SJSA1 (cell line): ENCODE measurements at regions not wholly inside any gene's neighbourhood (a gene's known extent, or its start where the extent isn't known, plus 50 kb on each side); places are given as distances from the start of the nearest gene placed in this dataset.
"Not testable (repeated sequence)": the region's sequence is repeated elsewhere in the genome, so short reads cannot be mapped to it uniquely, and the experiment has no call there.

Experiments used
- DNase-seq, 2 experiments: peaks; one replicate each; pipeline ENCODE4 v3.0.0-alpha.2; 2015 to 2020; ENCODE audit warnings: low spot score in 2 of 2, low read depth in 1 of 2
- H3K27ac ChIP-seq: fragments of 250-450 bp; sonication (Bioruptor Pico); 2 replicates; pipeline ENCODE4 v1.5.1; 2020; ENCODE audit warnings: mild to moderate bottlenecking, moderate library complexity
- H3K27me3 ChIP-seq: fragments of 250-450 bp; sonication (Bioruptor Pico); replicated peaks from 2 replicates; pipeline ENCODE4 v1.5.1; 2020; ENCODE audit warnings: mild to moderate bottlenecking, moderate library complexity
- H3K36me3 ChIP-seq: fragments of 250-450 bp; sonication (Bioruptor Pico); 2 replicates; pipeline ENCODE4 v1.5.1; 2020; ENCODE audit warnings: mild to moderate bottlenecking
- H3K4me1 ChIP-seq: fragments of 250-450 bp; sonication (Bioruptor Pico); replicated peaks from 2 replicates; pipeline ENCODE4 v1.6.1; 2021; ENCODE audit warnings: mild to moderate bottlenecking
- H3K4me3 ChIP-seq: fragments of 250-450 bp; sonication (Bioruptor Pico); 2 replicates; pipeline ENCODE4 v1.5.1; 2020; ENCODE audit warnings: mild to moderate bottlenecking
- H3K9me3 ChIP-seq: fragments of 250-450 bp; sonication (Bioruptor Pico); replicated peaks from 2 replicates; pipeline ENCODE4 v1.5.1; 2020; ENCODE audit warnings: mild to moderate bottlenecking

DNA sequence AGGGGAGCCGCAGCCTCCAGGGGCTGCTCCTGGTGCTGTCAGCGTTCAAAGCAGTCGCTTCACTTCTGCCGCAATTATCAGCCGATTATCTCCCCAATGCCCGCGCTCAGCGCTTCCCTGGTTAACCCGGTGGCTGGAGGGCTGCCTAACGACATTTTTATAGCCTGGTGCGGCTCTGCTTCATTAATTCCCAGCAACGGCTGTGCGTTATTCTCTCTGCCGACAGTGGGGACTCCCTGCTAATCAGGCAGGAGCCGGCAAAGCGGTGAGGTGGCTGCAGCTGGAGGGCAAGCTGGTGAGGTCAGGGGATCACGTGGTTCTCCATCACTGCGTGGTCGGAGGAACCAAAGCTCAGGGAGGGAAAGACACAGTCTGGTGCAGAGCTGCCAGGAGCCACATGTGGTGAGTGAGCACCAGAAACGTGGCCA lies 62.9 kb downstream of the GLRX5 start:
- Histone ChIP-seq H3K4me3 (no peak overlapping the region), H3K36me3 (no peaks in the 10 kb centered on the region), H3K27ac (no peak overlapping the region), H3K4me1 (no peaks in the 10 kb centered on the region), H3K9me3 (no peaks in the 10 kb centered on the region), H3K27me3 (peaks cover 13% of the 10 kb centered on the region)
- no peak for DNase-seq

DNA sequence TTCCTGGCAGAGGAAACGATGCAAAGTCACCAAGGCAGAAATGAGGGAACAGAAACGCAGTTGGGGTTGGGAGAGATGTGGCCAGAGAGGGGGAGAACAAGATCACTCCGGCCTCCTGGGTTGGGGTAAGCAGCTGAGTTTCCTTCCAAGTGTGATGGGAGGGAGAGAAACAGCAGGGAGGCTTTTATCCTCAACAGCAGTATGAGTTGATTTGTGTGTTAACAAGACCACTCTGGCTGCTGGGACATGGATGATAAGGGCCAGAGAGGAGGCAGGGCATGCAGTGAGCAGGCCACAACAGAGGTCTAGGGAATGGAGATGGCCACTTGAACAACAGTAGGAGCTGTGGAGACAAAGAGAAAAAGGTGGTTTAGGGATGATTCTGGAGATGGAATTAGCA lies 66.8 kb downstream of the GLRX5 start:
- H3K27me3 ChIP-seq, result peaks cover 13% of the 10 kb centered on the region
- H3K27ac ChIP-seq, result no peak overlapping the region
- H3K36me3 ChIP-seq, result no peaks in the 10 kb centered on the region
- no peaks in the 10 kb centered on the region for H3K4me1 ChIP-seq
- H3K9me3 ChIP-seq, result no peaks in the 10 kb centered on the region
- H3K4me3 ChIP-seq, result no peak overlapping the region
- DNase-seq, result no peak

- DNase-seq, result no peak
- no peak overlapping the region for H3K27ac ChIP-seq
- no peaks in the 10 kb centered on the region for H3K4me1 ChIP-seq
- H3K9me3 ChIP-seq, result no peaks in the 10 kb centered on the region
- H3K27me3 ChIP-seq, result peaks cover 16% of the 10 kb centered on the region
- no peaks in the 10 kb centered on the region for H3K36me3 ChIP-seq
- no peak overlapping the region for H3K4me3 ChIP-seq
Measured at GRCh38 chr14:95603415-95603814, 68.6 kb downstream of the GLRX5 start.

DNA sequence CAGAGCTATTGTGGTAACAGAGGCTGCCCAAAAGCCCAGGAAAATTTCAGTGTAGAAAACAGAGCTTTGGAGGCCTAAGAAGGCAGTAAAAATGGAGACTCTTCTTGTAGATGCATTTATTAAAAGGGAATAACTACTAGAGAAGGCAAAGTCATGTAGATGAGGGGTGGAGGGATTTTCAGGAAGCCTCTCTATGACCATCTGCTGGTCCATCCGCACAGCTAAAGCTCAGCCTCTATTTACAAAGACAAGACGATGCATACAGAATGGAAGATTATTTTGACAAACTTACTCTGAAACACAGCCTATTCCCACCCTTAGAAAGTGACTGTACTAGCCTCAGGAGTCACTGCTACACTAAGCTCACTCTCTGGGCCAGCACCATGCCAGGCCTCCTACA lies 71.4 kb downstream of the GLRX5 start:
- H3K4me1 ChIP-seq, result no peaks in the 10 kb centered on the region
- no peaks in the 10 kb centered on the region for H3K36me3 ChIP-seq
- no peak overlapping the region for H3K4me3 ChIP-seq
- no peaks in the 10 kb centered on the region for H3K9me3 ChIP-seq
- H3K27ac ChIP-seq, result no peak overlapping the region
- peaks cover 12% of the 10 kb centered on the region for H3K27me3 ChIP-seq
- DNase-seq, result no peak

DNA sequence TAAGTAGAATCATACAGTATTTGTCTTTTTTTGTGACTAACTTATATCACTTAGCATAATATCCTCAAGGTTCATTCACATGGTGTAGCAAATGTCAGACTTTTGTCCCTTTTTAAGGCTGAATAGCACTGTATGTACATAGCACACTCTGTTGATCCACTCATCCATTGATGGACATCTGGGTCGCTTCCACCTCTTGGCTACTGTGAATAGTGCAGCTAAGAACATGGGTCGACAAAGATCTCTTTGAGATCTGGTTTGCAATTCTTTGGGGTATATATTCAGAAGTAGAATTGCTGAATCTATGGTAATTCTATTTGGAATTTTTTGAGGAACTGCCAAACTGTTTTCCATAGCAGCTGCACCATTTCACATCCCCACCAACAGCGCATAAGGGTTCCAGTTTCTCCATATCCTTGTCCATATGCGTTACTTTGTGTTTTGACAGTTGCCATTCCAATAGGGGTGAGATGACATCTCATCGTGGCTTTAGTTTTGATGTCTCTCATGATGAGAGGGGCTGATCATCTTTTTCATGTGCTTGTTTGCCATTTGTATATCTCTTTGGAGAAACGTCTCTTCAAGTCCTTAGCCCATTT lies 73.9 kb downstream of the GLRX5 start:
- Histone ChIP-seq H3K36me3 (no peaks in the 10 kb centered on the region), H3K4me3 (no peak overlapping the region), H3K4me1 (no peaks in the 10 kb centered on the region), H3K27ac (no peak overlapping the region), H3K9me3 (no peaks in the 10 kb centered on the region), H3K27me3 (peaks cover 12% of the 10 kb centered on the region)
- DNase-seq, result no peak

DNA sequence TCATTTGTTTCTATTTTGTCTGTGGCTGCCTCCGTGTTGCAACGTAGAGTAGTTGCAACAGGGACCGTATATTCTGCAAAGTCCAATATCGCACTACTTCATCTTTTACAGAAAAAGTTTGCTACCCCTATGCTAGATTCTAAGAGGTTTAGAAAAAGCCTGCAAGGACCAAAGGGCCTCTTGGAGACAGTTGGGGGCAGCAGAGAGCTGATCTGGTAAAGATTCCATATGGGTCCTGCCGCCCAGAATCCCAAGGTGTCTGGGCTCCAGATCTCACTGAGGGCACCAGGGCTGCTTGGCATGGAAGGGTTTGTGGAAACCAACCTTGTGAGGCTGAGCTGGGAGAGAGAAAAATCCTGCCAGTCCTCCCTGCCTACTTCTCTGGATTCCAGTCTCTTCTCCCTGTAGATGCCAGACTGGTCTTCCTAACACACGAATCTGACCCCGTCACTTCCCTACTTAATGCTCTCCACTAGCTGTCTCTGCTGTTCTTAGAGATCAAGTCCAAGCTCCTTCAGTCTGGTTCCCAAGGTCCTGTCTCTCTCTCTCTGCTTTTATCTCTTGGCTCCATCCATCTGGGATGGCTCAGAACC lies 74.6 kb downstream of the GLRX5 start:
- Histone ChIP-seq H3K4me1 (no peaks in the 10 kb centered on the region), H3K9me3 (no peaks in the 10 kb centered on the region), H3K27ac (no peak overlapping the region), H3K36me3 (no peaks in the 10 kb centered on the region), H3K4me3 (no peak overlapping the region), H3K27me3 (peaks cover 12% of the 10 kb centered on the region)
- peak in 1 of 2 experiments; percentile 23 for DNase-seq

GRCh38 chr14:95611293-95611880 lies 74.8 kb upstream of the TCL1B start:
- Histone ChIP-seq H3K36me3 (no peaks in the 10 kb centered on the region), H3K9me3 (no peaks in the 10 kb centered on the region), H3K4me3 (no peak overlapping the region), H3K27me3 (peaks cover 12% of the 10 kb centered on the region), H3K27ac (no peak overlapping the region), H3K4me1 (no peaks in the 10 kb centered on the region)
- no peak for DNase-seq

GRCh38 chr14:95614349-95614748 lies 71.9 kb upstream of the TCL1B start:
- no peak for DNase-seq
- Histone ChIP-seq H3K9me3 (no peaks in the 10 kb centered on the region), H3K27me3 (no peaks in the 10 kb centered on the region), H3K27ac (no peak overlapping the region), H3K36me3 (no peaks in the 10 kb centered on the region), H3K4me3 (no peak overlapping the region), H3K4me1 (no peaks in the 10 kb centered on the region)

GRCh38 chr14:95616745-95617144 lies 69.5 kb upstream of the TCL1B start:
- no peak overlapping the region for H3K27ac ChIP-seq
- no peaks in the 10 kb centered on the region for H3K9me3 ChIP-seq
- H3K36me3 ChIP-seq, result no peaks in the 10 kb centered on the region
- DNase-seq, result no peak
- no peaks in the 10 kb centered on the region for H3K27me3 ChIP-seq
- no peaks in the 10 kb centered on the region for H3K4me1 ChIP-seq
- H3K4me3 ChIP-seq, result no peak overlapping the region

DNA sequence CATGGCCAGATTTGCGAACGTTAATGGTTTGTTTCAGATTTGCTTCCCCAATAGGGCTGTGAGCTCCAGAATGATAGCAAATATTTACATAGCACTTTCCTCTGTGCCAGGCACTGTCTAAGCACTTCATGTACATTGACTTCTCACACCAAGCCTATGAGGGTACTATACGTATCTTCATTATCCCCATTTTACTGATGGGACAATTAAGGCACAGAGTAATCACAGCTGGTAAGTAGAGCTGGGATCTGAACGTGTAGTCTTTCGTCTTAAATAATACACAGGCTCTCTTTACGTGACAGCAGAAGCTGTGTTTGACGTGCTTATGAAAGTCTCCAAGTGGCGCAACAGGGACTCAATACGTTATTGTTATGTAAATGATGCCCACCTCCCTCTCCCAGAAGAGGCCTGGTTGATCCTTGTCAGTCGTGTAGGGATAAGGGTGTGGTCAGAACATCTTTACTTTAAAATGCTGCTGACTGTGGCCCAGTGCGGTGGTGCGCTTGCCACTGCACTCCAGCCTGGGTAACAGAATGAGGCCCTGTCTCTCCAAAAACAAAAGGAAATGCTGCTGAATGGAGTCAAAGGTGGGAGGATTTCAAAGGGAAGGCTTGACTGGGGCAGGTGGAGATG lies 66.3 kb upstream of the TCL1B start:
- no peak for DNase-seq
- Histone ChIP-seq H3K9me3 (no peaks in the 10 kb centered on the region), H3K36me3 (no peaks in the 10 kb centered on the region), H3K4me1 (no peaks in the 10 kb centered on the region), H3K4me3 (no peak overlapping the region), H3K27me3 (no peaks in the 10 kb centered on the region), H3K27ac (no peak overlapping the region)

DNA sequence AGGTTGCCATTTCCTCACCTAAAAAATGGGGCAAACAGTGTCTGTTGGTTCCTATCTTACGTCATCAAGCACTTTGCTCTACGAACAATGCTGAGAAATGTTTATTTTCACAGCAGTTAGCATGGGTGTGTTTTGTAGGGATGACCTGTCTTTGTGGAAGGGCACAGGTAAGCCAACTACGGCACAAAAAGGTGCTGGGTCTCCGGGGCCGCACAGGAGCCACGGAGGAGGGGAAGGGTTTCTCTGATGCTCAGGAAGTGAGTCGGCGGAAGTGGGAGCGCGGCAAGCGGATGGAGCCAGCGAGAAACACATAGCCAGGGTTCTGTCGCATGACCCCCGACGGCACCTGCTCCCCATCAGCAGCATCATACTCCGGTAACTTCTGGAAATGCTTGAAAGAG lies 65.6 kb upstream of the TCL1B start:
- Histone ChIP-seq H3K27ac (no peak overlapping the region), H3K27me3 (no peaks in the 10 kb centered on the region), H3K4me1 (no peaks in the 10 kb centered on the region), H3K9me3 (no peaks in the 10 kb centered on the region), H3K4me3 (no peak overlapping the region), H3K36me3 (no peaks in the 10 kb centered on the region)
- no peak for DNase-seq

- Histone ChIP-seq H3K36me3 (no peaks in the 10 kb centered on the region), H3K4me3 (no peak overlapping the region), H3K27ac (no peak overlapping the region), H3K4me1 (no peaks in the 10 kb centered on the region), H3K27me3 (no peaks in the 10 kb centered on the region), H3K9me3 (no peaks in the 10 kb centered on the region)
- no peak for DNase-seq
Measured at GRCh38 chr14:95623195-95623594, 63.0 kb upstream of the TCL1B start.

DNA sequence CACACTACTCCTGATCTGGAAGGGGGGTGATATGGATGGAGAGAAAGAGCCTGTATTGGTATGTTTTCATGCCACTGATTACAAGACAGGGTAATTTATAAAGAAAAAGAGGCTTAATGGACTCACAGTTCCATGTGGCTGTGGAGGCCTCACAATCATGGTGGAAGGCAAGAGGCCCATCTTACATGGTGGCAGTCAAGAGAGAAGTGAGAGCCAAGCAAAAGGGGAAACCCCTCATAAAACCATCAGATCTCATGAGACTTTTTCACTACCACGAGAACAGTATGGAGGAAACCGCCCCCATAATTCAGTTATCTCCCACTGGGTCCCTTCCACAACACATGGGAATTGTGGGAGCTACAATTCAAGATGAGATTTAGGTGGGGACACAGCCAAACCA lies 60.5 kb upstream of the TCL1B start:
- DNase-seq, result not testable (repeated sequence)

GRCh38 chr14:95635051-95635450 lies 51.2 kb upstream of the TCL1B start:
- Histone ChIP-seq H3K9me3 (no peaks in the 10 kb centered on the region), H3K27me3 (no peaks in the 10 kb centered on the region), H3K4me1 (no peaks in the 10 kb centered on the region), H3K36me3 (no peaks in the 10 kb centered on the region), H3K4me3 (no peak overlapping the region), H3K27ac (no peak overlapping the region)
- DNase-seq, result no peak

More for the DNA sequence above, 60.5 kb upstream of the TCL1B start:
- not testable (repeated sequence) for H3K27ac ChIP-seq, H3K4me3 ChIP-seq, H3K27me3 ChIP-seq, H3K36me3 ChIP-seq, H3K9me3 ChIP-seq, H3K4me1 ChIP-seq
